Endothelial cell of umbilical vein (primary cell): ENCODE measurements at regions not wholly inside any gene's neighbourhood (a gene's known extent, or its start where the extent isn't known, plus 50 kb on each side); places are given as distances from the start of the nearest gene placed in this dataset.

Experiments used
- BruUV-seq: library from RNA; stranded (reverse); fragments of 400-500 nt; replicated peaks from 2 replicates; lab custom pipeline; 2021; lab: Mats Ljungman, UMichigan
- CTCF ChIA-PET: fragments of 300-600, 350-600 bp; sonication (Branson Sonifier 250); formaldehyde crosslinking; loops from one replicate; lab custom pipeline; 2021; ENCODE audit warnings: antibody characterized with exemption, inconsistent platforms; lab: Charles Lee
- POLR2A ChIA-PET: fragments of 300-600, 350-600 bp; sonication (Branson Sonifier 250); formaldehyde crosslinking; loops from one replicate; lab custom pipeline; 2021; ENCODE audit warnings: antibody characterized with exemption, inconsistent platforms; lab: Charles Lee
- DNase-seq: peaks from one replicate; pipeline ENCODE4 v3.0.0-alpha.2; 2011; ENCODE audit warnings: low read depth, low spot score
- FAIRE-seq: peaks from 2 replicates; lab custom pipeline; 2011; peaks lifted over from hg19 to GRCh38; lab: Jason Lieb, UNC
- H2AFZ ChIP-seq: 2 replicates; pipeline ENCODE4 v1.6.0; 2012; ENCODE audit warnings: low read depth, low read length, control low read depth, inconsistent platforms
- H3K27ac ChIP-seq: 2 replicates; pipeline ENCODE4 v1.5.1; 2011; ENCODE audit warnings: low read depth, mild to moderate bottlenecking, control low read depth, low read length, moderate library complexity; ENCODE audit not compliant: insufficient read depth
- H3K27me3 ChIP-seq, 2 experiments: 2 replicates each; pipeline versions ENCODE4 v1.6.0 to v1.6.1; 2011; ENCODE audit warnings: low read length in 2 of 2, mixed read lengths in 1 of 2; ENCODE audit not compliant: control insufficient read depth in 2 of 2, insufficient read depth in 2 of 2
- H3K36me3 ChIP-seq, 2 experiments: 2 replicates in 1 of 2; 3 replicates in 1 of 2; pipeline ENCODE4 v1.5.1; 2011; ENCODE audit warnings: low read length in 2 of 2, mild to moderate bottlenecking in 1 of 2, moderate library complexity in 1 of 2; ENCODE audit not compliant: control insufficient read depth in 2 of 2, insufficient read depth in 2 of 2; ENCODE audit errors: extremely low read depth in 1 of 2
- H3K4me1 ChIP-seq: 3 replicates; pipeline ENCODE4 v1.5.1; 2011; ENCODE audit warnings: mild to moderate bottlenecking, low read length; ENCODE audit not compliant: control insufficient read depth, insufficient read depth; ENCODE audit errors: extremely low read depth
- H3K4me2 ChIP-seq: 2 replicates; pipeline ENCODE4 v1.6.1; 2011; ENCODE audit warnings: low read length, control low read depth, mixed read lengths; ENCODE audit not compliant: insufficient read depth
- H3K4me3 ChIP-seq, 3 experiments: fragments of 200-600 bp in 1 of 3; sonication (generic), shearing (Covaris generic) in 1 of 3; replicated peaks in 1 of 3; 2 replicates each; pipeline ENCODE4 v1.5.1; 2011 to 2016; ENCODE audit warnings: control low read depth in 3 of 3, low read length in 3 of 3, mild to moderate bottlenecking in 2 of 3, inconsistent platforms in 1 of 3, low read depth in 1 of 3, moderate library complexity in 1 of 3; ENCODE audit not compliant: insufficient read depth in 1 of 3
- H3K79me2 ChIP-seq: 2 replicates; pipeline ENCODE4 v1.6.0; 2012; ENCODE audit warnings: low read length, inconsistent platforms; ENCODE audit not compliant: control insufficient read depth, insufficient read depth
- H3K9ac ChIP-seq: replicated peaks from 2 replicates; pipeline ENCODE3; 2011; ENCODE audit warnings: low read length, control low read depth; ENCODE audit not compliant: insufficient read depth; ENCODE audit errors: extremely low read depth
- H3K9me1 ChIP-seq: replicated peaks from 3 replicates; pipeline ENCODE4 v1.6.0; 2011; ENCODE audit warnings: mild to moderate bottlenecking, low read length; ENCODE audit not compliant: control insufficient read depth, insufficient read depth; ENCODE audit errors: extremely low read depth
- H3K9me3 ChIP-seq: replicated peaks from 2 replicates; pipeline ENCODE4 v1.5.1; 2012; ENCODE audit warnings: low read length, inconsistent platforms; ENCODE audit not compliant: control insufficient read depth, insufficient read depth
- H4K20me1 ChIP-seq: replicated peaks from 2 replicates; pipeline ENCODE3; 2011; ENCODE audit warnings: mild to moderate bottlenecking, low read length; ENCODE audit not compliant: control insufficient read depth, insufficient read depth; ENCODE audit errors: extremely low read depth
- EZH2 ChIP-seq: IDR thresholded peaks from 2 replicates; pipeline ENCODE4 v1.6.1; 2012; ENCODE audit warnings: borderline replicate concordance, low read depth, mild to moderate bottlenecking, moderate library complexity, low read length, inconsistent platforms; ENCODE audit not compliant: severe bottlenecking
- FOS ChIP-seq: IDR thresholded peaks from 2 replicates; pipeline ENCODE4 v1.6.1; 2011; ENCODE audit warnings: mild to moderate bottlenecking, low read length, moderate library complexity, borderline replicate concordance; ENCODE audit not compliant: insufficient read depth
- GATA2 ChIP-seq: IDR thresholded peaks from 2 replicates; pipeline ENCODE4 v1.7.0; 2011; ENCODE audit warnings: low read depth, mild to moderate bottlenecking, moderate library complexity, mixed read lengths, low read length; ENCODE audit not compliant: insufficient read length, insufficient read depth
- JUN ChIP-seq: IDR thresholded peaks from 2 replicates; pipeline ENCODE4 v1.6.1; 2011; ENCODE audit warnings: borderline replicate concordance, low read depth; ENCODE audit not compliant: insufficient read length, insufficient read depth
- MYC ChIP-seq: IDR thresholded peaks from one replicate; pipeline ENCODE4 v1.6.1; 2011; ENCODE audit warnings: mild to moderate bottlenecking, low read depth, low read length
- POLR2A ChIP-seq: IDR thresholded peaks from 2 replicates; pipeline ENCODE4 v1.6.1; 2012; ENCODE audit warnings: low read depth, mild to moderate bottlenecking, control low read depth, low read length
- POLR2AphosphoS5 ChIP-seq: IDR thresholded peaks from 2 replicates; pipeline ENCODE4 v1.6.1; 2012; ENCODE audit warnings: low read depth, mild to moderate bottlenecking, control low read depth, low read length, moderate library complexity; ENCODE audit not compliant: insufficient read depth
- dilution Hi-C: fragments of 300-500 bp; cut with MboI; formaldehyde crosslinking; loops from one replicate; pipeline ENCODE4 v1.15.0; 2019; ENCODE audit warnings: low sequenced_read_pairs; ENCODE audit not compliant: extremely low pct_ligation_motif_present
- intact Hi-C: fragments of 100-400 bp; cut with micrococcal nuclease; formaldehyde crosslinking; loops from one replicate; pipeline ENCODE4 v1.10.0; 2022
- TF ChIP-seq, protein P1 (sequence below), 2 donors: IDR thresholded peaks; 1 replicate in 1 of 2; 2 replicates in 1 of 2; pipeline ENCODE4 v1.5.1; 2011; ENCODE audit warnings: low read length in 2 of 2, mild to moderate bottlenecking in 2 of 2, moderate library complexity in 2 of 2, control low read depth in 1 of 2, inconsistent platforms in 1 of 2, low read depth in 1 of 2; ENCODE audit not compliant: insufficient read depth in 1 of 2; ENCODE audit errors: extremely low read depth in 1 of 2
- TF ChIP-seq, protein P2 (sequence below): IDR thresholded peaks from 2 replicates; pipeline ENCODE4 v1.6.1; 2011; ENCODE audit not compliant: insufficient read depth, insufficient read length

DNA sequence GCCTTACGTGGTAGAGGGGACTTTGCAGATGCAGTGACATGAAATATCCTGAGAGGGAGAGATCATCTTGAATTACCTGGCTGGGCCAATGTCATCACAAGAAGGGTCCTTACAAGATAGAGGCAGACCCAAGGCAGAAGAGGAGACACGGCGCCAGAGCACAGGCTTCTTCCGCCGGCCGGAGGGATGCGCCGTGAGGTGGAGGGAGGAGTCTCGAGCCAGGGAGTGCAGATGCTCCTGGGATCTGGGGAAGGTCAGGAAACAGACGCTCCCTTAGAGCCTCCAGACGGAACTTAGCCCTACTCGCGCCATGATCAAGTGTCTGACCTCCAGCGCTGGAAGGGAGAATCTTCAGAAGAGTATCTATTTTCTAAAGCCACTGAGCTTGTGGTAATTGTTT, 304.8 kb downstream of the GLRX3 start:
- peaks cover 6% of the 10 kb centered on the region for H3K9me3 ChIP-seq
- no TSS peak for BruUV-seq
- CTCF ChIA-PET: no interaction called here

DNA sequence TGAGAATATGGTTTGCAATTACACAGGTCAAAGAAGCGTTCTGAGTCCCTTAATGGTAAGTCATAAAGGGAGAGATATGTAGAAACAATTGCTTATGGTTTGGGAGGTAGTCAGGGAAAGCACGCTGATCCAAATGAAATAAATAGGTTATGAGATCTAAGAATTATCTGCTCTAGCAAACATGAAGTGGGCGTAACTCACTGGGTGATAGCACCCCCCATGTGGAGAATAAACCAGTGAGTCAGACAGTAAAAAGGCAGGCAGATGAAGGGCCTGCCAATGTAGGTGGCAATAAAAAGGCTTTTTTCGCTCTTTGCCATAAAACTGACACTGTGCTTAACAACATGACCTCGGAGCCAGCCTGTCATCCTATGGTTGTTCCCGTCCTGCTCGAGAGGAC, 306.9 kb downstream of the GLRX3 start:
- Histone ChIP-seq H2AFZ (no peak overlapping the region), H3K27ac (no peak overlapping the region), H3K27me3 (no peaks in the 10 kb centered on the region), H3K9ac (no peak overlapping the region), H3K9me1 (no peaks in the 10 kb centered on the region), H4K20me1 (no peaks in the 10 kb centered on the region), H3K79me2 (no peaks in the 10 kb centered on the region), H3K9me3 (peaks cover 2% of the 10 kb centered on the region), H3K36me3 (no peaks in the 10 kb centered on the region), H3K4me3 (no peak overlapping the region), H3K4me2 (no peak overlapping the region), H3K4me1 (no peaks in the 10 kb centered on the region)
- intact Hi-C loops (no loop called here), dilution Hi-C loops (no loop called here)
- FAIRE-seq (no peak), DNase-seq (no peak)
- POLR2A ChIA-PET: no interaction called here
- TF ChIP-seq FOS (no peak), POLR2A (no peak), POLR2AphosphoS5 (no peak), EZH2 (no peak), MYC (no peak), GATA2 (no peak), JUN (no peak)
- TF ChIP-seq, protein P1, sequence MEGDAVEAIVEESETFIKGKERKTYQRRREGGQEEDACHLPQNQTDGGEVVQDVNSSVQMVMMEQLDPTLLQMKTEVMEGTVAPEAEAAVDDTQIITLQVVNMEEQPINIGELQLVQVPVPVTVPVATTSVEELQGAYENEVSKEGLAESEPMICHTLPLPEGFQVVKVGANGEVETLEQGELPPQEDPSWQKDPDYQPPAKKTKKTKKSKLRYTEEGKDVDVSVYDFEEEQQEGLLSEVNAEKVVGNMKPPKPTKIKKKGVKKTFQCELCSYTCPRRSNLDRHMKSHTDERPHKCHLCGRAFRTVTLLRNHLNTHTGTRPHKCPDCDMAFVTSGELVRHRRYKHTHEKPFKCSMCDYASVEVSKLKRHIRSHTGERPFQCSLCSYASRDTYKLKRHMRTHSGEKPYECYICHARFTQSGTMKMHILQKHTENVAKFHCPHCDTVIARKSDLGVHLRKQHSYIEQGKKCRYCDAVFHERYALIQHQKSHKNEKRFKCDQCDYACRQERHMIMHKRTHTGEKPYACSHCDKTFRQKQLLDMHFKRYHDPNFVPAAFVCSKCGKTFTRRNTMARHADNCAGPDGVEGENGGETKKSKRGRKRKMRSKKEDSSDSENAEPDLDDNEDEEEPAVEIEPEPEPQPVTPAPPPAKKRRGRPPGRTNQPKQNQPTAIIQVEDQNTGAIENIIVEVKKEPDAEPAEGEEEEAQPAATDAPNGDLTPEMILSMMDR (IDR thresholded peaks at IDR 0.05; ENCODE audit: extremely low read depth in 1 of 2, insufficient read depth in 1 of 2, low read depth in 1 of 2, low read length in 2 of 2): no peak
- TF ChIP-seq, protein P2, sequence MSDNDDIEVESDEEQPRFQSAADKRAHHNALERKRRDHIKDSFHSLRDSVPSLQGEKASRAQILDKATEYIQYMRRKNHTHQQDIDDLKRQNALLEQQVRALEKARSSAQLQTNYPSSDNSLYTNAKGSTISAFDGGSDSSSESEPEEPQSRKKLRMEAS: no peak
- CTCF ChIA-PET: no interaction called here
- no TSS peak for BruUV-seq

More for the DNA sequence above, 304.8 kb downstream of the GLRX3 start:
- no peaks in the 10 kb centered on the region for H3K27me3 ChIP-seq
- no peaks in the 10 kb centered on the region for H3K79me2 ChIP-seq
- dilution Hi-C loops (no loop called here), intact Hi-C loops (no loop called here)
- TF ChIP-seq, protein P2: no peak
- no peaks in the 10 kb centered on the region for H3K9me1 ChIP-seq
- no peak for DNase-seq
- H2AFZ ChIP-seq: no peak overlapping the region
- no peaks in the 10 kb centered on the region for H3K4me1 ChIP-seq
- no peak overlapping the region for H3K27ac ChIP-seq
- no peaks in the 10 kb centered on the region for H4K20me1 ChIP-seq
- H3K9ac ChIP-seq: no peak overlapping the region
- no peak overlapping the region for H3K4me3 ChIP-seq
- no peak overlapping the region for H3K4me2 ChIP-seq
- POLR2A ChIA-PET: no interaction called here
- FAIRE-seq: no peak
- H3K36me3 ChIP-seq: no peaks in the 10 kb centered on the region
